GM12872 (cell line): ENCODE measurements at regions not wholly inside any gene's neighbourhood (a gene's known extent, or its start where the extent isn't known, plus 50 kb on each side); places are given as distances from the start of the nearest gene placed in this dataset.

Experiments
- CTCF ChIP-seq: IDR thresholded peaks from 3 replicates; pipeline ENCODE4 v1.5.1; 2011; ENCODE audit warnings: low read depth, mild to moderate bottlenecking, low read length, moderate library complexity; ENCODE audit not compliant: insufficient read depth

- TF ChIP-seq CTCF: no peak
Measured at GRCh38 chr7:20541608-20542349, 73.7 kb upstream of the ABCB5 start.

- no peak for TF ChIP-seq CTCF
Measured at GRCh38 chr7:20542594-20542993, 72.9 kb upstream of the ABCB5 start.

- no peak for TF ChIP-seq CTCF
Measured at GRCh38 chr7:20543500-20543899, 72.0 kb upstream of the ABCB5 start.

GRCh38 chr7:20545016-20545415 lies 70.5 kb upstream of the ABCB5 start:
- no peak for TF ChIP-seq CTCF

- TF ChIP-seq CTCF: no peak
Measured at GRCh38 chr7:20554072-20554471, 61.4 kb upstream of the ABCB5 start.

GRCh38 chr7:20556091-20556490 lies 59.4 kb upstream of the ABCB5 start:
- TF ChIP-seq CTCF: no peak

GRCh38 chr7:20557116-20557515 lies 58.4 kb upstream of the ABCB5 start:
- no peak for TF ChIP-seq CTCF
